Suprapubic skin (tissue), 4 donors: ENCODE measurements at regions not wholly inside any gene's neighbourhood (a gene's known extent, or its start where the extent isn't known, plus 50 kb on each side); places are given as distances from the start of the nearest gene placed in this dataset.

Experiments
- DNase-seq, 2 donors: peaks; one replicate each; pipeline ENCODE4 v3.0.0-alpha.2; 2019; ENCODE audit warnings: low spot score in 2 of 2
- H3K27ac ChIP-seq: fragments of 200-600 bp; sonication (generic); one replicate; pipeline ENCODE4 v1.5.1; 2019
- H3K27me3 ChIP-seq: fragments of 200-600 bp; sonication (generic); one replicate; pipeline ENCODE4 v1.5.1; 2019
- H3K36me3 ChIP-seq: fragments of 200-600 bp; sonication (generic); one replicate; pipeline ENCODE4 v1.5.1; 2019
- H3K4me1 ChIP-seq: fragments of 200-600 bp; sonication (generic); one replicate; pipeline ENCODE4 v1.5.1; 2019
- H3K4me3 ChIP-seq: fragments of 200-600 bp; sonication (generic); one replicate; pipeline ENCODE4 v1.5.1; 2019; ENCODE audit warnings: mild to moderate bottlenecking
- H3K9me3 ChIP-seq: fragments of 200-600 bp; sonication (generic); one replicate; pipeline ENCODE4 v1.5.1; 2019
- CTCF ChIP-seq, 2 donors: fragments of 200-600 bp in 1 of 2; fragments of 450-650 bp in 1 of 2; sonication (generic) in 1 of 2; IDR thresholded peaks; one replicate each; pipeline ENCODE4 v1.5.1; 2016 to 2019; ENCODE audit warnings: antibody characterized with exemption in 2 of 2, mild to moderate bottlenecking in 1 of 2, moderate library complexity in 1 of 2
- EP300 ChIP-seq: sonication (generic); formaldehyde crosslinking; IDR thresholded peaks from one replicate; pipeline ENCODE4 v1.6.1; 2017; ENCODE audit warnings: antibody characterized with exemption
- POLR2A ChIP-seq, 2 donors: fragments of 450-650 bp; IDR thresholded peaks; one replicate each; pipeline ENCODE4 v1.6.1; 2017; ENCODE audit warnings: antibody characterized with exemption in 2 of 2, mild to moderate bottlenecking in 2 of 2, moderate library complexity in 2 of 2
- POLR2AphosphoS5 ChIP-seq, 3 donors: sonication (generic); formaldehyde crosslinking; IDR thresholded peaks; one replicate each; pipeline ENCODE4 v1.6.1; 2017; ENCODE audit warnings: antibody characterized with exemption in 3 of 3
- WGBS: methylation state at CpG from one replicate; pipeline ENCODE4 v1.1.5; 2018; 5-methylcytosine and 5-hydroxymethylcytosine counted together

- H3K9me3 ChIP-seq: no peaks in the 10 kb centered on the region
- H3K36me3 ChIP-seq: no peaks in the 10 kb centered on the region
- WGBS: 91% methylated on average over 1 of the region's 1 CpG
- DNase-seq: no peak
- no peak for TF ChIP-seq POLR2AphosphoS5 (IDR thresholded peaks at IDR 0.05)
- no peak for TF ChIP-seq POLR2A (IDR thresholded peaks at IDR 0.05)
- no peak for TF ChIP-seq CTCF (IDR thresholded peaks at IDR 0.05)
- TF ChIP-seq EP300: no peak
- H3K27me3 ChIP-seq: no peaks in the 10 kb centered on the region
- no peaks in the 10 kb centered on the region for H3K4me1 ChIP-seq
- H3K27ac ChIP-seq: no peak overlapping the region
- H3K4me3 ChIP-seq: no peak overlapping the region
Measured at GRCh38 chr9:103839197-103839596, 254.9 kb upstream of the SMC2 start.

- Histone ChIP-seq H3K4me3 (no peak overlapping the region), H3K36me3 (no peaks in the 10 kb centered on the region), H3K27me3 (no peaks in the 10 kb centered on the region), H3K9me3 (no peaks in the 10 kb centered on the region), H3K27ac (no peak overlapping the region), H3K4me1 (no peaks in the 10 kb centered on the region)
- TF ChIP-seq EP300: no peak
- TF ChIP-seq POLR2A (IDR thresholded peaks at IDR 0.05): no peak
- no peak for TF ChIP-seq CTCF (IDR thresholded peaks at IDR 0.05)
- TF ChIP-seq POLR2AphosphoS5 (IDR thresholded peaks at IDR 0.05): no peak
- DNase-seq: no peak
- WGBS: 89% methylated on average over 1 of the region's 1 CpG
Measured at GRCh38 chr9:103867886-103868285, 226.2 kb upstream of the SMC2 start.

- H3K27me3 ChIP-seq: no peaks in the 10 kb centered on the region
- DNase-seq: no peak
- no peaks in the 10 kb centered on the region for H3K9me3 ChIP-seq
- TF ChIP-seq POLR2A (IDR thresholded peaks at IDR 0.05) (no peak), CTCF (IDR thresholded peaks at IDR 0.05) (no peak), POLR2AphosphoS5 (IDR thresholded peaks at IDR 0.05) (no peak), EP300 (no peak)
- 77% methylated on average over 7 of the region's 7 CpGs for WGBS
- H3K4me1 ChIP-seq: no peaks in the 10 kb centered on the region
- H3K36me3 ChIP-seq: no peaks in the 10 kb centered on the region
- no peak overlapping the region for H3K4me3 ChIP-seq
- no peak overlapping the region for H3K27ac ChIP-seq
Measured at GRCh38 chr9:103872811-103873210, 221.3 kb upstream of the SMC2 start.

GRCh38 chr9:103881419-103881818, 212.7 kb upstream of the SMC2 start:
- TF ChIP-seq EP300 (no peak), POLR2AphosphoS5 (IDR thresholded peaks at IDR 0.05) (no peak), POLR2A (IDR thresholded peaks at IDR 0.05) (no peak), CTCF (IDR thresholded peaks at IDR 0.05) (no peak)
- DNase-seq: no peak
- Histone ChIP-seq H3K4me3 (no peak overlapping the region), H3K36me3 (no peaks in the 10 kb centered on the region), H3K4me1 (no peaks in the 10 kb centered on the region), H3K9me3 (no peaks in the 10 kb centered on the region), H3K27me3 (no peaks in the 10 kb centered on the region), H3K27ac (no peak overlapping the region)
- 89% methylated on average over 2 of the region's 2 CpGs for WGBS

- TF ChIP-seq POLR2A (IDR thresholded peaks at IDR 0.05): no peak
- no peak for TF ChIP-seq POLR2AphosphoS5 (IDR thresholded peaks at IDR 0.05)
- no peak for TF ChIP-seq EP300
- TF ChIP-seq CTCF (IDR thresholded peaks at IDR 0.05): no peak
- Histone ChIP-seq H3K9me3 (no peaks in the 10 kb centered on the region), H3K36me3 (no peaks in the 10 kb centered on the region), H3K4me1 (no peaks in the 10 kb centered on the region), H3K27me3 (no peaks in the 10 kb centered on the region), H3K27ac (no peak overlapping the region), H3K4me3 (no peak overlapping the region)
- no peak for DNase-seq
Measured at GRCh38 chr9:103889989-103890388, 204.1 kb upstream of the SMC2 start.
